C4-2B (cell line): ENCODE measurements at regions not wholly inside any gene's neighbourhood (a gene's known extent, or its start where the extent isn't known, plus 50 kb on each side); places are given as distances from the start of the nearest gene placed in this dataset.

Source experiments
- CTCF ChIP-seq: fragments of 450-650 bp; conservative IDR thresholded peaks from 2 replicates; pipeline ENCODE4 v1.5.1; 2017; ENCODE audit warnings: mild to moderate bottlenecking
- ZFX ChIP-seq: fragments of 450-650 bp; IDR thresholded peaks from 2 replicates; pipeline ENCODE4 v1.6.1; 2017

- no peak for TF ChIP-seq CTCF
- TF ChIP-seq ZFX: no peak
Measured at GRCh38 chr3:162103808-162104207, 607.2 kb downstream of the OTOL1 start.
